ENCODE measurements at regions not wholly inside any gene's neighbourhood (a gene's known extent, or its start where the extent isn't known, plus 50 kb on each side); places are given as distances from the start of the nearest gene placed in this dataset.

DNA sequence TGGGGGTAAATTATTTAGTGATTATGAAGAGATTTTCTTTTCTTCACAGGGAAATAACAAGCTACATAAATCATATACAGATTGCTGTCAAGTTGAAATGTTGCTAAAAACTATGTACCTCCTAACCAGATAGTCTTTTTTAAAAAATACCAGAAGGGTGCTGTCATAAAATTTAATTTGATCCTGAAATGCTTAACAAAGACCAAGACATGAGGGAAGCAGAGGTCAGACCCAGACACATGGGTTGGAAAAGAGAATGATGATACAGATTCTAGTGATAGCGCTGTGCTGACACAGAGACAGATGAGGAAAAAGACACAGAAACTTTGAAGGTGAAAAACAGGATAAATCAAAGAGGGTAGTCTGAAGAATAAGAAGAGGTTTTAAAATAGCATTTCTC lies 573.1 kb downstream of the HACE1 start:
- DNase-seq = no peak

DNA sequence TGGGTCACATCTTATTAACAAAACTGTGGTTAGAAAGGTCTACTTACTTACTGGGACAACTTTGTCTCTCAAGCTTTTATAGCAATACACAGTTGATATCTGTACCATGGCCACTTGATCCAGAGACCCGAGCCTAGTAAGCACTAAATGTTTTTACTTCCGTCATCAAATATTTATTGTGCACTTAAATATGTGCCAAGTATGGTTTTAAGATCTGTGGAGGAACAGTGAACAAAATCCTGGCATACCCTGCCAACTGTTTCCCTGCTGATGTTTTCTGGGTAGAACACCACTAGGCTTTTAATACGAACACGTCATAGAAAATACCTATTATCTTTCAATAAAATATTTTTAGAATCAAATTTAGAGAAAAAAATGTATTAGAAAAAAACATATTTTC lies 574.8 kb downstream of the HACE1 start:
- DNase-seq = no peak

DNA sequence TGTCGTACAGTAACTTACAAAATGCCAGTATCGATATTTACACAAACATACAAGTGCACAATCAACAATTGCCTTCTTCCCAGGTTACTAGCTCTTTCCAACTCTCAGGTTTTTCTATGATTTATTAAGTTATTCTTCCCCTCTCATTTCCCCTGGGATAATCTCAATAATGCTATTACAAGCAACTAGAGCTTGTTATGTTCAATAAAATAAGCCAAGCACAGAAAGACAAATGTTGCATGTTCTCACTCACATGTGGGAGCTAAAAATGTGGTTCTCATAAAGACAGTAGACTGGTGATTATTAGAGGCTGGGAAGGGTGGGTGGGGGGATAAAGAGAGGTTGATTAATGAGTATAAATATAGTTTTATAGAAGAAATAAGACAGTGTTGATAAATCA lies 577.1 kb downstream of the HACE1 start:
- DNase-seq = no peak

DNA sequence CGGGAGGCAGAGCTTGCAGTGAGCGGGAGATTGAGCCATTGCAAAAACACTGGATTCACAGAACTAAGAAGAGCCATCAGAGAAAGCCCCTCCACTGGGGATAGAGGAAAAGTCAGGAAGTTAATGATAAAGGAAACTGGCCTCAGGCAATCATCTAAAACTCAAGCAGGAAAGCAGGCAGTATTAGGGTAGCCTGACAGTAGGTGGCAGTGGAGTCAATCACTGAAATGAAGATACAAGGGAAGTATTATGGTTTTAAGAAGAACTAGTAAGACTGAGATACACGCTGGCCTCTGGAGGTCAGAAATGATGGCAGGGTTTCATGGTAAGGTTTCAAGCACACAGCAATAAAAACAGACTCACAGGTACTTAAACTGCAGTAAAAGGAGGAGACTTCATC lies 578.3 kb downstream of the HACE1 start:
- no peak for DNase-seq

DNA sequence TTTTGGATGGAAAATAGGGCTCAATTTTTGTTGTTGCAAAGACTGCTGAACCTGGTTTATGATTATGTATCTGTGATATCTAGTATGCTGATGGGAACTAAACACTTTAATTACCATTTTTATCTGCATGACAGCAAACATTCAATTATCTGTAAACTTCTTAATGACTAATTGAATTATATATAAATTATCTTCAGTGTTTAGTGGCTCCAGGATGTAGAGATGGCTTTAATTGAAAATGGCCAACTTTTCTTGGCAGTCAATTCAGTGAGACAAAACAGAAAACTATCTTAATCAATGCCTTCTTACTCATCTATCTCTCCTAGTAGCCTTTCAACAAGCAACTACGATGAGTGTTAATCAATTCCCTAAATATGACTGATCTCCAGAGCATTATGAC lies 591.3 kb downstream of the HACE1 start:
- no peak for DNase-seq

DNA sequence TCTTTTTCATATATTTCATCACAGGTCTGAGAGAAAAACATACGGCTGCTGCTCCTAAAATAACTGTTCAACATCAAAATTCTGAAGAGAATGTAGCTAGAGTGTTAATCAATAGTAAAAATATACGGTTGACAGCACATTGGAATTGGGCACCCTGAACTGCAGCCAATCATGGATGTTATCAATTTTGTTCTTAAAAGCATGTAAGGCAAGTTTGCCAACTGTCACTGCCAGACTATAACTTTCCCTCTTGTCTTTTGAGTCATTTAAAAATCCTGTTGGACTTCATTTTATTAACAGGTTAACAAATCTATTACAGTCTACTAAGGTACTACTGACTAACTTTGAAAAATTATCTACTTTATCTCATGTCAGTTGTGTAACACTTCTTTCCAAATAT lies 592.8 kb downstream of the HACE1 start:
- DNase-seq = no peak

DNA sequence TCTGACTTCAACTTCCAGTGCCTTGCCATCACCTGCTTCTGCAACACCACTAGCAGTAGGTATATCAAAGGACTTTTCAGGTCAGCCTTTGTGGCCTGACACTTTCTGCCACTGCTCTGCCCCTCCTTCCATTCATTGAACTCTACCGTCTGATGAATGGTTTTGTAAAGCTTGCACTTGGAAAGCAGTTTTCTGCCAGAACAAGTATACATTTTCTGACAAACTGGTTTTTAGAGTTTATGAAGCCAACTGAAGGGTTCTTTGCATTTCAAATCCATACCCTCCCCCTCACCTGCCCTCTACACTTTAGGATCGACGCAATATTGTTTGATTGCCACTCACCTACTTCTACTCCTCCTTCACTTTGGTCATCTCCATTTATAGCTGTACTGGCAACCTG lies 603.1 kb downstream of the HACE1 start:
- DNase-seq = no peak

DNA sequence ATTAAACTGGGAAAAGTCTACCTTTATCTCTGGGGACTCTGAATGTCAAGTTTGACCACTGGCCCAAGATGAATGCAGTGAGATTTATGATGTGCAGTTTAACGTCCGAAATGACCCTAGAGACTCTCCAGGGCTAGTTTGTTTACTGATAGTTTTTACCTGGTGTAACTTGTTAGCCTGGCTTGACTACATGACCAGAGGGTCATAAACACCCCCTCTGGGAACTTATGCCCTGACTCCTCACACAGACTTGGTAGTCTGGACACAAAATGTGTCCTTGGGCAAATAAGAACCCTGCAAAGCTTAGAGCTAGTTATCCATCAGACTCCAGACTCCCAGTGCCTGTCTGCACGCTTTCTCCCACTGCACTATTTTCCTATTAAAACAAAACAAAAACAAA lies 606.5 kb downstream of the HACE1 start:
- DNase-seq = no peak

DNA sequence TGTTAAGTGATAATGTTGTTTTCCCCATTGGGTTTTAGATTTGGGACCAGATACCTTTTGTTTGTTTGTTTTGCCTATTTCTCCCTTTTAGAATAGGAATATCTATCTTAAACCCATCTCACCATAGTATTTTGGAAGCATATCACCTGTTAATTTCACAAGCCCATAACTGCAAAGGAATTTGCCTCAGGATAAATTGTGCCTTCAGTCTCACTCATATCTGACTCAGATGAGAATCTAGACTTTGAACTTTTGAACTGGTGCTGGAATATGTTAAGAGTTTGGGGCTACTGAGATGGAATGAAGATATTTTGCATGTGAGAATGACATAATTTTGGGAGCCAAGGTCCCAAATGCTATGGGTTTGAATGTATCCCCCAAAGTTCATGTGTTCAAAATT lies 607.4 kb downstream of the HACE1 start:
- no peak for DNase-seq

DNA sequence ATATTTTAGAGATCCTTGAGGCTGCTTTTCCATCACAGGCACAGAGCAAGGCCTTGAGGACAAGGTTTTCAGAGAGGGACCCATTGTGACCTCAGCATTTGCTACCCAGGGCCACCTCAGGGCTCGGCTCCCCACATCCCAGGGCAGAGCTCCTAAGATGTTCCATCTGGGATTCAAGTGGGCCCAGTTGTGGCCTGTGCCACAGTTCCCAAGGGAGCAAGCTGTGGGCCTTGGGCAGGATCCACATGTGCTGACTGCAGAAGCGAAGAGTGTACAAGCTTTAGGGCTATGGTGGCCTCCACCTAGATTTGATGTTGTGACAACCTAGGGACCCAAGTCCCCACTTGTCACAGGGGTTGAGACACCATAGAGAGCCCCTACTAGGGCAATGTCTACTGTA lies 608.1 kb downstream of the HACE1 start:
- no peak for DNase-seq

DNA sequence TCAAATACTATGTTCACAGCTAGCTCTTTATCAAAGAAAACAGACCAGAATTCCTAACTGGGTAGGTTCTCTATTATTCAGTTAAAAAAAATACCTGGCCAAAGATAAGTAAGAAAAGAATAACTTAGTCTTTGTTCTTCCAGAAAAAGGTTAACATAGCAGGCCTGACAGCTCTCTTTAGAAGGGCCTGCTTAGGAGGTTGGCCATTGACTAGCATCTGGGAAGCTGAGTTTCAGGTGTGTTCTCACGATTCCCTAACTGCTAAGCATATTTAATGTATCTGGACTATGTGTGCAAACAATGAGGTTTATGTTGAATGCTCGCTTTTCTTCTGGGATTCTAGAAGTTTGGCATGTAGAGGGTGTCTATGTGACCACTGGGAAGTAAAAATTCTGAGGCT lies 618.9 kb downstream of the HACE1 start:
- no peak for DNase-seq

DNA sequence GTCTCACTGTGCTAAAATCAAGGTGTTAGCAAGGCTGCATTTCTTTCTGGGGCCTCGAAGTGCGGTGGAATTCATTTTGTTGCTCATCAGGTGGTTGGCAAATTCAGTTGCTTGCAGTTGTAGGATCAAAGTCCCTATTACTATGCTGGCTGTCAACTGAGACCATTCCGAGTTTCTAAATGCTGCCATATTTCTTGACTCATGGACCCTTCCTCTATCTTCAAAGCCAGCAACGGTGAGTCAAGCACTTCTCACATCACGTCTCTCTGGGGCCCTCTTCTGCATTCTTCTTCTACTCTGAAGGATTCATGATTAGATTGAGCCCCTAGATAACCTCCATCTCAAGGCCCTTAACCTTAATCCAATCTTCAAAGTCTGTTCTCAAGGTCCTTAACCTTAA lies 619.7 kb downstream of the HACE1 start:
- DNase-seq = no peak

DNA sequence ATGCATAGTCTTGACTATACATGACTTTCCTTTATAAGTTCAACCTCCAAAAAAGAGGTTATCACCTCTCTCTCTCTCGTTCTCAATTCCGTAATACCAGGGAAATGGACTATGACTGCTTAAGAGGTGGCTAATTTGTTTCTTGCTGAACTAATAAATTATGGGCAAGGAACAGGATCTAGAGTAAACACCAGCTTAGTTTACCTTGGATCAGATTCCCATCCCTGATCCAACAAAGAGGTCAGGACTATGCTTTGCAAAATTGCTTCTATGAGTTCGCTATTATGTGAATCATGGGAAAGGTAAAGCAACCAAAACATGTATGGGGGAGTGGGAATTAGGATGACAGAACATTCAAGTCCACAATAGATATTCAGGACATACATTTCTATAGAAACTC lies 630.7 kb downstream of the HACE1 start:
- no peak for DNase-seq

DNA sequence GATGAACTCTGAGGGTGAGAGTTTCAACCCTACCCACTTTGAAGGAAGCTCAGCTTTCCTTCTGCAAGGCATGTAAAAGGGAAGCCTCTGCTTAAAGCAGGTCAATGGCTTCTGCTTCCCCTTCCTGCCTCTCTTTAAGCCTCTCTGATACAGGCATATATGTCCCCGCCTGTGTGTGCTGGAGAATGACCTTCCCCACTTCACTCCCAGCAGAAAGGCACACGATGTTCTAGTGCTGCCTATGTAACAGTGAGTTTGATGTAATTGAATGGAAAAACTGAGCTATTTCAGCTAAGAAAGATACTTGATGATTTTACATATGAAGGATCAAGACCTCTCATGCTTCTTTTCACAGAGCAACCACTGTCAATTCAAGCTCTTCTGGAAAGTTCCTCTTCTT lies 632.2 kb downstream of the HACE1 start:
- DNase-seq = no peak

DNA sequence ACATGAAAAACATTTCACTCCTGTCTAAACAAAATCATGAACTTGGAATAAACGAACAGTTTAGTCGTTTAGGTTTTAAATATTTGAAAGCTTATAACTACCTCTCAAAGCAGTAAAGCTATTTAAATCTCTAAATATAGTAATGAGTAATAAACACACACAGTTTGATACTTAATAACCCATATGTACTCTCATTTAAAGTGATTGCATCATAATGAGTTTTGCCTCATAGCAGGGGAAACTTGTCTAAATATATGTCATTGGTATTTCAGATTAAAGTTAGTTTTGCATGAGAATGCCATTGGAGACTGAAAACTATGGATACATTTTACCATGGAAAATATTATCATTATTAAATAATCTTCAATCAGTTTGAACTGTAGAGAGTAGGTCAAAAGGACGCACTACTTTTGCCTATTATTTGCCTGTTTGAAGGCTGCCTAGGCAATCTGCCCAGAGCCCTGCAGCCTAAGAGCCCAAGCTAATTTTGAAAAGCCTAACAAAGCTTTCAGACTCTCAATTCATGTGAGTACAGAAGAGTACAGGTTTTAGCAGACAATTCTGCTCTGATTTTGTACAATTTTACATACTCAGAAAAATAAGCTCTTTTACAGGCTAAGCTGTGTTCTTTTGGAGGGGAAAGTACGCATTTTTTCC lies 632.8 kb downstream of the HACE1 start:
- DNase-seq = no peak

DNA sequence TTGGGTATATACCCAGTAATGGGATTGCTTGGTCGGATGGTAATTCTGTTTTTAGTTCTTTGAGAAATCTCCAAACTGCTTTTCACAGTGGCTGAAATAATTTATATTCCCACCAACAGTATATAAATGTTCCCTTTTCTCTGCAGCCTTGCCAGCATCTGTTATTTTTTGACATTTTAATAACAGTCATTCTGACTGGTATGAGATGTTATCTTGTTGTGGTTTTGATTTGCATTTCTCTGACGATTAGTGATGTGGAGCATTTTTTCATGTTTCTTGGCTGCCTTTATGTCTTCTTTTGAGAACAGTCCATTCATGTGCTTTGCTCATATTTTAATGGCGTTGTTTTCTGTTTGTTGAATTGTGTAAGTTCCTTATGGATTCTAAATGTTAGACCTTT lies 641.6 kb downstream of the HACE1 start:
- no peak for DNase-seq

DNA sequence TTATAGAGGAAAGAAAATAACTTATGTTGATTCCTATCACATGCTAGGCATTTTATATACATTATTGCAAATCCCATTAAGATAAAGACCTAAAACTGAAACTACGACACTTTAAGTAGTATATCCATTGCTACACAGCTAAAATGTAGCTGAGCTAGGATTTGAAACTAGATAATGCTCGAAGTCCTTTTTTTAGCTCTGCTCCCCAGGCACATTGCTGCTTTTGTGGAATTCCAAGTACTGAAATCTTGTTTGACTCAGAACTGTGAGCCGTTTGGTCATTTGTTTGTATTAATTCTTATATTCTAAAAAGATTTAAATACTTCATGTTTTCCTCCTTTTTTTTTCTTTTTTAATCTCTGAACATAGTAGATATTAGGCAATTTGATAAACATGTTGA lies 644.8 kb downstream of the HACE1 start:
- no peak for DNase-seq

DNA sequence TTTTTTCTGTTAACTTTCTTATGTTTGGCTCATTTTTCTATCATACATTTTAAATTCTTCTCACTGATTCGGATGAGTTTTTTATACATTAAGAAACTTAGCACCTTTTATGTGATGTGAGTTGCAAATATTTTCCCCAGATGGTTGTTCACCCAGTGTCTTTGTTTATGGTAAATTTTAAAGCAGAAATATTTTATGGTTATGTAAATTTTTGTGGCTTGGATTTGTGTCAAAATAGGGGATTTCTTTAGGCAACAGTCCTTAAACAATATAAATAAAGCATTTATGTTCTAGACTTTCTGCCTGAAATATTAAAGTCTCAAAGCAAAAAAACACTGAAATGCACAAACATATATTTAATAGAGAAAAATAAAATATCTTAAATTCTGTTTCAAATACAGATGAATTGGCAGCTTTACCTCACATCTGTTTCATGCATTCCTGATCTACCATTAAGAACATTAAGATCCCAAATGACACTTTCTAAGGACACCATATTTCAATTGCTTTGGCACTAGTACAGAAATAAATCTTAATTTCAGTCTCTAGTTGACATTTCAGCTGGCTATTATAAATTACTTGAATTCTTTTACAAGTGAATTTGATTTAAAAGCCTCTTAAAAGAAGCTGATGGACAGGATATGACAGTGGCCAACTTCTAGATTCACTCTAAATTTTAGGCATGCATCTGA lies 646.6 kb downstream of the HACE1 start:
- DNase-seq = no peak

DNA sequence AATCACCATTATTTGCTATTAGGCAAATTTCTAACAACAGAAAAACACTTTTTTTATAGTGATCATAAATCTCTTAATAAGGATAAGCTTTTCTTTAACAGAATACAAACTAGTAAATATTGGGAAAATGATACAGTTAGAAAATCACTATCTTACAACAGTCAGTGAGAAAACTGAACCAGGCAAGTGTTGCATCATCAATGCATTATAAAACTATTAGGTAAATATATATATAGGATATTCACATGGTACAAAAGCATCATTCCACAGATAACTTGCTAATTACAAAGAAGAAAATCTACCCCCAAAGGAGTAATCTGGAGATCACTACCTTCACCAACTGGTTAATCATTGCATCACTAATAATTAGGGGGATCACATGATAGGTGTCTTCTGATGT lies 652.1 kb downstream of the HACE1 start:
- no peak for DNase-seq

DNA sequence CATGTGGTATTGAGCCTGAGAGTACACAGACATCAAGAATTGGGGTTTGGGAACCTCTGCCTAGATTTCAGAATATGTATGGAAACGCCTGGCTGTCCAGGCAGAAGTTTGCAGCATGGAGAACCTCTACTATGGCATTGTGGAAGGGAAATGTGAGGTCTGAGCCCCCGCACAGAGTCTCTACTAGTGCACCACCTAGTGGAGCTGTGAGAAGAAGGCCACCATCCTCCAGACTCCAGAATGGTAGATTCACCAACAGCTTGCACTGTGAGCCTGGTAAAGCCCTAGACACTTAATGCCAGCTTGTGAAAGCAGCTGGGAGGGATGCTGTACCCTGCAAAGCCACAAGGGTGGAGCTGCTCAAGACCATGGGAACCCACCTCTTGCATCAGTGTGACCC lies 658.2 kb downstream of the HACE1 start:
- DNase-seq = no peak

DNA sequence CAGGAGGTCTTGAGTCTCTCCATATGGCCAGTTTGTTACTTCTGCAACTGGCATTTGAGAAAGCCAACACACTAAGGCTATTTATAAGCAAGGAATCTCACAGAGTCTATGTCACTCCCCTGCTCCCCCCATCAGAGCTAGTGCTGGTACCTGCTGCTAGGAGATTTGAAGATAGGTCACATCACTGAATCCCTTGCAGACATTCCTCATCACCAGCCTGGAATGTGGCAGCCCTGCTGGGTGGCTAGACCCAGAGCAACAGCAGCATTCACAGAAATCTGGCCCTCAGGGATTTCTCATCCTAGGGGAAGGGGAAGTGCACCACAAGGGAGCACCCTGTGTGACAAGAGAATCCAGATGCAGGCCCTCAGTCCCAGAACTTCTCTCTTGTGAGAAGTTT lies 672.1 kb downstream of the HACE1 start:
- no peak for DNase-seq

DNA sequence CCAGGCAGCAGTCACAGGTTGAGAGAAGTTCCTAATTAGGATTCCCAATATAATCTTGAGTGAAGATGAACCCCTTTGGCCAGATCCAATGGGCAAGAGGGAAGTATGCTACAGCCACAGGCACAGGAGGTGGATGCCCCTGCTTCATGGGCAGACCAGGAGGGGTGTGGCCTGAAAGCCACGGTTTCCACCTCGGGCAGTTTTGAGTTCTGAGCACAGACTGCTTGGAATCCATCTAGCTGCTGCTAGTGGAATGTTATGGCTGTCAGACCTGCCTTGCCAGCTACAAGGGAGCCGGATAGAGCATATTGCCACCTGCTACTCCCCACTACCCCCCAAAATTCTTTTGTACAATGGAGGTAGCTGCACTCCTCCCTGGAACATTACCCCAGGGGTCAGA lies 672.9 kb downstream of the HACE1 start:
- DNase-seq = no peak

DNA sequence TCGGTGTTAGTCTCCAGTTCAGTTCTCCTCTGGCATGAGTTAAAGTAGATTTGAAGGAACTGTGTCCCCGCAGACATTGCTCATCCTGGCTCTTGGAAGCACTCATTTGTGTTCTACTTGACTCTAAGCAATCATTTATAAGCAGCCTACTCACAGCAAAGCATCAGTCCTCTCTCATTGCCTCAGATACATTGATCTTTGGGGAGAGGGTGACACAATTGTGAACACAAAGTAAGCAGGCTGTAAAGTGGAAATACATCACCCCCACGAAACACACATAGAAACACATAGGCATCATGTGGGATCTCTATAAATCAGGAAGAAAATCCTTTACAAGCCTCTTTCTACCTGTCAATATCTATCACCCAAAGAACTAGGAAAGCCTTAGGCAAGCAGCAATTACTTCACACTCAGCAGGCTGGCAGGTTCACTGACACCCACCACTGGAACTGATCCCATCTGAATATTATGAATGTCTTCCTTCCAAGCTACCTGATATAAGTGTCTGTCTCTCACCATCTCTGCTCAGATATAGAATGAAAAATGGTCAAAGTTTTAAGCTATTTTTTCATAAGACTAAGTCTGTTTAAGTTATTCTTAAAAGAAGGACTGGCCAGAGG lies 675.8 kb downstream of the HACE1 start:
- DNase-seq = no peak

DNA sequence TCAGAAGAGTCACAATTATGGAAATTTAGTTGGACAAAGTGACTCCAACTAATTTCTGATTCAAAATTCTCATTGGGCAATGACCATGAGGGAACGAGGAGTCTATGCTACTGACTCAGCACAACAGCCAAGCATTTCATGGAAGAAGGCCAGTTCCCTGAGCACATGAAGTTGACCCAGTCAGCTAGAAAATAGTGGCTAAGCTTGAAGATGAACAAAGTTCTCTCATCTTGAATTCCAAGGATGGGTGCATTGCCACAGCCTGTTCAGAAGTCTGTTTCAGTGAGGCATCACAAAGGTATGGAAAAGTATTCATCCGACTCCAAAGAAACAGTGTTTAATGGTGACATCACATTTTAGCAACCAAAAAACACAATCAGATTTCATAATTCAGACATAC lies 676.9 kb downstream of the HACE1 start:
- no peak for DNase-seq

DNA sequence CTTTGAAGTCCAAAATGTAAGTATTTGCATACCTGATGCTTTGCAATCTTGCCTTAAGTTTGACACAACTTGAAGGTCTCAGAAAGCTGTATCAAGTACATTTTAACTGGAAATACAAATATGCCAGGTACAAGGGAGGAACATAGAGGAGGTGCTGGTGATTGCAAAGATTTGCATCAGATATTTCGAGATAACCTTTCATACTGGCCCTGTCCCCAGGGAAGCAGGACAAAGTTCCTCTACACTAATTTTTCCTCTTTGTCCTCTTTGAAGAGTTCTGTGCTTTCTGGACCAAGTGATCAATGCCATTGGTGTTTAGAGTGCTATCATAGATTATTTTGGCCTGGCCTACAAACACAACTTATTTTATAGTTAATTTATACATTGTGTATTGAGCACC lies 686.1 kb downstream of the HACE1 start:
- no peak for DNase-seq

Data from activated CD4-positive, CD25-positive, alpha-beta regulatory T cell treated with anti-CD3 and anti-CD28 coated beads, Interleukin-2, amount 50 U/mL, for 72 hours (primary cell).